Naive thymus-derived CD8-positive, alpha-beta T cell (primary cell): ENCODE measurements at regions not wholly inside any gene's neighbourhood (a gene's known extent, or its start where the extent isn't known, plus 50 kb on each side); places are given as distances from the start of the nearest gene placed in this dataset.

Source experiments
- ATAC-seq, 2 donors: fragments of 150-1000 bp; cut with Tn5 transposase in 1 of 2; sonication (Bioruptor Pico), chemical (Tn5 transposase) in 1 of 2; 1 replicate in 1 of 2; 2 replicates in 1 of 2; pipeline ENCODE4 v1.10.0; 2021; ENCODE audit warnings: mild to moderate bottlenecking in 2 of 2, moderate library complexity in 2 of 2
- POLR2A ChIA-PET: fragments of 350-600 bp; sonication (Branson Sonifier 250); formaldehyde crosslinking; loops from one replicate; lab custom pipeline; 2021; ENCODE audit warnings: antibody characterized with exemption; lab: Charles Lee
- DNase-seq, 10 donors: peaks; one replicate each; pipeline versions ENCODE4 v3.0.0 to v3.0.0-alpha.2; 2020 to 2022
- H3K27ac Mint-ChIP-seq, 10 donors: one replicate each; pipeline ENCODE4 v1.8.0; 2020 to 2022; ENCODE audit warnings: mild to moderate bottlenecking in 10 of 10, mixed read lengths in 10 of 10, moderate library complexity in 4 of 10, inconsistent platforms in 1 of 10
- H3K27me3 Mint-ChIP-seq, 5 donors: one replicate each; pipeline ENCODE4 v1.8.0; 2021 to 2022; ENCODE audit warnings: mixed read lengths in 5 of 5
- H3K36me3 Mint-ChIP-seq, 3 donors: one replicate each; pipeline ENCODE4 v1.8.0; 2020 to 2022; ENCODE audit warnings: mixed read lengths in 3 of 3, mild to moderate bottlenecking in 2 of 3, inconsistent platforms in 1 of 3
- H3K4me1 Mint-ChIP-seq, 4 donors: one replicate each; pipeline ENCODE4 v1.8.0; 2021 to 2022; ENCODE audit warnings: mixed read lengths in 4 of 4
- H3K4me3 Mint-ChIP-seq, 10 donors: one replicate each; pipeline ENCODE4 v1.8.0; 2020 to 2022; ENCODE audit warnings: mild to moderate bottlenecking in 10 of 10, mixed read lengths in 10 of 10, moderate library complexity in 6 of 10, inconsistent platforms in 1 of 10
- H3K9me3 Mint-ChIP-seq, 9 donors: one replicate each; pipeline ENCODE4 v1.8.0; 2020 to 2022; ENCODE audit warnings: mixed read lengths in 9 of 9, mild to moderate bottlenecking in 3 of 9, inconsistent platforms in 1 of 9, moderate library complexity in 1 of 9

GRCh38 chr1:197825541-197825940, 50.3 kb upstream of the DENND1B start:
- no peaks in the 10 kb centered on the region for H3K4me1 Mint-ChIP-seq
- no peak overlapping the region for H3K27ac Mint-ChIP-seq
- DNase-seq = no peak
- POLR2A ChIA-PET = no interaction called here
- no peaks in the 10 kb centered on the region for H3K36me3 Mint-ChIP-seq
- H3K4me3 Mint-ChIP-seq = no peak overlapping the region
- peaks cover 0 to 4% (median 0%) of the 10 kb centered on the region in 9 donors for H3K9me3 Mint-ChIP-seq
- peaks cover 0 to 4% (median 2%) of the 10 kb centered on the region in 5 donors for H3K27me3 Mint-ChIP-seq
- no peak for ATAC-seq
